ENCODE measurements at regions not wholly inside any gene's neighbourhood (a gene's known extent, or its start where the extent isn't known, plus 50 kb on each side); places are given as distances from the start of the nearest gene placed in this dataset.

GRCh38 chr5:4230471-4230785 lies 634.8 kb downstream of the IRX1 start:
- DNase-seq = no peak
- H3K4me3 Mint-ChIP-seq (ENCODE audit: unreplicated experiment) = no peak overlapping the region
- ChIA-PET CTCF (no interaction called here), POLR2A (no interaction called here)
- no peaks in the 10 kb centered on the region for H3K36me3 Mint-ChIP-seq (ENCODE audit: insufficient read depth, unreplicated experiment)
- no peaks in the 10 kb centered on the region for H3K4me1 Mint-ChIP-seq (ENCODE audit: low read depth, unreplicated experiment)
- H3K36me3 ChIP-seq (ENCODE audit: control insufficient read depth, insufficient read depth, low read length) = no peaks in the 10 kb centered on the region
- no peaks in the 10 kb centered on the region for H3K27me3 ChIP-seq (replicated peaks; ENCODE audit: control insufficient read depth, insufficient read depth, low read length)
- intact Hi-C loops (cut with micrococcal nuclease; ENCODE audit: unreplicated experiment) = no loop called here
- no peak overlapping the region for H3K27ac Mint-ChIP-seq (ENCODE audit: unreplicated experiment)
- H3K27me3 Mint-ChIP-seq (ENCODE audit: insufficient read depth, unreplicated experiment) = no peaks in the 10 kb centered on the region
- no TSS peak for BruUV-seq (replicated peaks)
- H3K9me3 Mint-ChIP-seq (ENCODE audit: unreplicated experiment) = peaks cover 20% of the 10 kb centered on the region
- TF ChIP-seq, protein P1, sequence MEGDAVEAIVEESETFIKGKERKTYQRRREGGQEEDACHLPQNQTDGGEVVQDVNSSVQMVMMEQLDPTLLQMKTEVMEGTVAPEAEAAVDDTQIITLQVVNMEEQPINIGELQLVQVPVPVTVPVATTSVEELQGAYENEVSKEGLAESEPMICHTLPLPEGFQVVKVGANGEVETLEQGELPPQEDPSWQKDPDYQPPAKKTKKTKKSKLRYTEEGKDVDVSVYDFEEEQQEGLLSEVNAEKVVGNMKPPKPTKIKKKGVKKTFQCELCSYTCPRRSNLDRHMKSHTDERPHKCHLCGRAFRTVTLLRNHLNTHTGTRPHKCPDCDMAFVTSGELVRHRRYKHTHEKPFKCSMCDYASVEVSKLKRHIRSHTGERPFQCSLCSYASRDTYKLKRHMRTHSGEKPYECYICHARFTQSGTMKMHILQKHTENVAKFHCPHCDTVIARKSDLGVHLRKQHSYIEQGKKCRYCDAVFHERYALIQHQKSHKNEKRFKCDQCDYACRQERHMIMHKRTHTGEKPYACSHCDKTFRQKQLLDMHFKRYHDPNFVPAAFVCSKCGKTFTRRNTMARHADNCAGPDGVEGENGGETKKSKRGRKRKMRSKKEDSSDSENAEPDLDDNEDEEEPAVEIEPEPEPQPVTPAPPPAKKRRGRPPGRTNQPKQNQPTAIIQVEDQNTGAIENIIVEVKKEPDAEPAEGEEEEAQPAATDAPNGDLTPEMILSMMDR (IDR thresholded peaks at IDR 0.05; ENCODE audit: insufficient read depth in 1 of 2, low read depth in 1 of 2, low read length in 1 of 2, severe bottlenecking in 1 of 2, unreplicated experiment in 1 of 2) = no peak
- H3K9me3 ChIP-seq = no peaks in the 10 kb centered on the region; the same call in 1 of the 2 replicates
- H3K4me3 ChIP-seq (ENCODE audit: low read depth, low read length) = no peak overlapping the region
- H3K4me1 ChIP-seq = no peaks in the 10 kb centered on the region

DNA sequence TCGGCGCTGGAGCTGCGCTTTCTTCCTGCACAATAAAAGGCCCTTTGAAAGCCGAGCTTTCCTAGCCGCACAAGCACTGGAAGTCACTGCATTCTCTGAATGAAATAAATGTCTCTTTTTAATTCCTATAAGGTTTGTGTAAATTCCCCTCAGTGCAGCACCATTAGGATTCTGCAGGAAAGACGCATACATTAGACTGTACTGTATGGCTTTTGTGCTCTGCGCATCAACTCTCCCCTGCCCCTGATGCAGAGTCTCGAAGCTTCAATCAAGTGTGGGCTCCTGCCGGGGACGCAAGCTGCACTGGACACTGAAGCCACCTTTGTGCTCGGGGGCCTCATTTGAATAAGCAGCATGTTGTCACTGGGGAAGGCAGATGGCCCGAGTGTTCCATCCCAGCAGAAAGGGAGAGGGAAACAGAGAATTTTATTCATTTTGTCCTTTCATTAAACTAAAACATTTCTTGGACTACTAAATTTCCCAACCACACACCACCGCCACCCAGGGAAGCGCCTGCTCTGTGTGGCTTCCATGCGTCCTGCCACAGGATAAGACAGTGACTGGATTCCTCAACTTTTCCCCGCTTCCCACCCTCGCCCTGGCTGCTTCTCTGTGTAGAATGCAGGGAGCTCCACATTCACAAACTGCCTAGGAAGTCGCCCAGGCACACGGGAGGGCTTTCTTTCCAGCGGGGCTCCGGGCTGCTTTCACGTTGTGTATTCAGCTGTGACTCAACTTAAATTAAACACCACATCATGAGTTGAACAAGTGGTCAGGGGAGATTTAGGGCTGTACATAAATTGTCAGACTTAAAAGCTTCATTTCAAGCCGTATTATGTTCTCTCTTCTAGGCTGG lies 635.4 kb downstream of the IRX1 start:
- H3K36me3 ChIP-seq (ENCODE audit: control insufficient read depth, insufficient read depth, low read length) = no peaks in the 10 kb centered on the region
- no peaks in the 10 kb centered on the region for H3K36me3 Mint-ChIP-seq (ENCODE audit: insufficient read depth, unreplicated experiment)
- no peak overlapping the region for H3K4me3 Mint-ChIP-seq (ENCODE audit: unreplicated experiment)
- no TSS peak for BruUV-seq (replicated peaks)
- no peaks in the 10 kb centered on the region for H3K27me3 ChIP-seq (replicated peaks; ENCODE audit: control insufficient read depth, insufficient read depth, low read length)
- no peaks in the 10 kb centered on the region for H3K4me1 ChIP-seq
- TF ChIP-seq, protein P1 (IDR thresholded peaks at IDR 0.05; ENCODE audit: insufficient read depth in 1 of 2, low read depth in 1 of 2, low read length in 1 of 2, severe bottlenecking in 1 of 2, unreplicated experiment in 1 of 2) = no peak
- no peaks in the 10 kb centered on the region for H3K27me3 Mint-ChIP-seq (ENCODE audit: insufficient read depth, unreplicated experiment)
- DNase-seq = no peak
- no peak overlapping the region for H3K27ac Mint-ChIP-seq (ENCODE audit: unreplicated experiment)
- H3K9me3 ChIP-seq = no peaks in the 10 kb centered on the region; the same call in 1 of the 2 replicates
- ChIA-PET CTCF (no interaction called here), POLR2A (no interaction called here)
- H3K9me3 Mint-ChIP-seq (ENCODE audit: unreplicated experiment) = peaks cover 20% of the 10 kb centered on the region
- no peaks in the 10 kb centered on the region for H3K4me1 Mint-ChIP-seq (ENCODE audit: low read depth, unreplicated experiment)
- no peak overlapping the region for H3K4me3 ChIP-seq (ENCODE audit: low read depth, low read length)
- intact Hi-C loops (cut with micrococcal nuclease; ENCODE audit: unreplicated experiment) = no loop called here

- H3K4me1 Mint-ChIP-seq (ENCODE audit: low read depth, unreplicated experiment) = no peaks in the 10 kb centered on the region
- peaks cover 20% of the 10 kb centered on the region for H3K9me3 Mint-ChIP-seq (ENCODE audit: unreplicated experiment)
- no peaks in the 10 kb centered on the region for H3K36me3 ChIP-seq (ENCODE audit: control insufficient read depth, insufficient read depth, low read length)
- POLR2A ChIA-PET = no interaction called here
- no peak overlapping the region for H3K4me3 ChIP-seq (ENCODE audit: low read depth, low read length)
- H3K27me3 ChIP-seq (replicated peaks; ENCODE audit: control insufficient read depth, insufficient read depth, low read length) = no peaks in the 10 kb centered on the region
- intact Hi-C loops (cut with micrococcal nuclease; ENCODE audit: unreplicated experiment) = no loop called here
- H3K9me3 ChIP-seq = no peaks in the 10 kb centered on the region; the same call in 1 of the 2 replicates
- H3K27me3 Mint-ChIP-seq (ENCODE audit: insufficient read depth, unreplicated experiment) = no peaks in the 10 kb centered on the region
- H3K36me3 Mint-ChIP-seq (ENCODE audit: insufficient read depth, unreplicated experiment) = no peaks in the 10 kb centered on the region
- TF ChIP-seq, protein P1 (IDR thresholded peaks at IDR 0.05; ENCODE audit: insufficient read depth in 1 of 2, low read depth in 1 of 2, low read length in 1 of 2, severe bottlenecking in 1 of 2, unreplicated experiment in 1 of 2) = no peak
- no peaks in the 10 kb centered on the region for H3K4me1 ChIP-seq
- no peak overlapping the region for H3K4me3 Mint-ChIP-seq (ENCODE audit: unreplicated experiment)
- CTCF ChIA-PET = no interaction called here
- no peak for DNase-seq
- no TSS peak for BruUV-seq (replicated peaks)
- H3K27ac Mint-ChIP-seq (ENCODE audit: unreplicated experiment) = no peak overlapping the region
These were observed 636.5 kb downstream of the IRX1 start for GRCh38 chr5:4232084-4232483.

All from Caco-2 (cell line).